RWPE2 (cell line): ENCODE measurements at regions not wholly inside any gene's neighbourhood (a gene's known extent, or its start where the extent isn't known, plus 50 kb on each side); places are given as distances from the start of the nearest gene placed in this dataset.
"Not testable (repeated sequence)": the region's sequence is repeated elsewhere in the genome, so short reads cannot be mapped to it uniquely, and the experiment has no call there.

Experiments
- ATAC-seq: fragments of 200-7000 bp; cut with Tn5 transposase; 3 replicates; pipeline ENCODE4 v1.9.1; 2021; ENCODE audit warnings: low read depth
- DNase-seq: peaks from one replicate; pipeline ENCODE4 v3.0.0-alpha.2; 2020; ENCODE audit warnings: low spot score
- H3K27ac ChIP-seq: fragments of 450-650 bp; 2 replicates; pipeline ENCODE4 v1.5.1; 2017; ENCODE audit warnings: mild to moderate bottlenecking; ENCODE audit not compliant: poor library complexity, severe bottlenecking
- H3K27me3 ChIP-seq: fragments of 250-450 bp; sonication (Bioruptor Pico); 2 replicates; pipeline ENCODE4 v1.5.1; 2021; ENCODE audit warnings: mild to moderate bottlenecking, moderate library complexity; ENCODE audit not compliant: insufficient read depth, poor library complexity, severe bottlenecking
- H3K36me3 ChIP-seq: fragments of 250-450 bp; sonication (Bioruptor Pico); 2 replicates; pipeline ENCODE4 v1.5.1; 2020; ENCODE audit warnings: low read depth, mild to moderate bottlenecking, moderate library complexity
- H3K4me1 ChIP-seq: fragments of 250-450 bp; sonication (Bioruptor Pico); 2 replicates; pipeline ENCODE4 v1.5.1; 2021; ENCODE audit warnings: mild to moderate bottlenecking, moderate library complexity; ENCODE audit not compliant: insufficient read depth, poor library complexity, severe bottlenecking
- H3K4me3 ChIP-seq: fragments of 250-450 bp; sonication (Bioruptor Pico); 2 replicates; pipeline ENCODE4 v1.5.1; 2021; ENCODE audit warnings: mild to moderate bottlenecking, moderate library complexity; ENCODE audit not compliant: severe bottlenecking
- H3K9me3 ChIP-seq: fragments of 250-450 bp; sonication (Bioruptor Pico); 2 replicates; pipeline ENCODE4 v1.5.1; 2021; ENCODE audit warnings: mild to moderate bottlenecking, moderate library complexity; ENCODE audit not compliant: severe bottlenecking
- CTCF ChIP-seq: fragments of 450-650 bp; IDR thresholded peaks from one replicate; pipeline ENCODE4 v1.5.1; 2017; ENCODE audit warnings: mild to moderate bottlenecking, moderate library complexity; ENCODE audit not compliant: poor library complexity, severe bottlenecking

GRCh38 chr9:78704153-78704552, 407.2 kb downstream of the PSAT1 start:
- not testable (repeated sequence) for ATAC-seq, H3K27ac ChIP-seq, H3K9me3 ChIP-seq, H3K36me3 ChIP-seq, H3K4me3 ChIP-seq, H3K27me3 ChIP-seq, H3K4me1 ChIP-seq, DNase-seq
- TF ChIP-seq CTCF = peak; percentile 16

- Histone ChIP-seq H3K9me3 (no peaks in the 10 kb centered on the region), H3K27me3 (no peaks in the 10 kb centered on the region), H3K4me1 (peaks cover 5% of the 10 kb centered on the region), H3K4me3 (no peak overlapping the region), H3K36me3 (no peaks in the 10 kb centered on the region), H3K27ac (peak overlapping the region; percentile 63)
- DNase-seq = no peak
- no peak for ATAC-seq
- TF ChIP-seq CTCF = no peak
These were observed 410.2 kb downstream of the PSAT1 start for GRCh38 chr9:78707080-78707479.

- no peaks in the 10 kb centered on the region for H3K27me3 ChIP-seq
- DNase-seq (no peak), ATAC-seq (peak; percentile 54; the same call in 1 of the 3 replicates)
- H3K36me3 ChIP-seq = no peaks in the 10 kb centered on the region
- H3K27ac ChIP-seq = peak overlapping the region; percentile 63
- no peak overlapping the region for H3K4me3 ChIP-seq
- peaks cover 5% of the 10 kb centered on the region for H3K4me1 ChIP-seq
- no peaks in the 10 kb centered on the region for H3K9me3 ChIP-seq
- no peak for TF ChIP-seq CTCF
These were observed 410.6 kb downstream of the PSAT1 start for GRCh38 chr9:78707481-78707991.

- H3K4me3 ChIP-seq = no peak overlapping the region
- no peaks in the 10 kb centered on the region for H3K4me1 ChIP-seq
- no peak for DNase-seq
- no peak overlapping the region for H3K27ac ChIP-seq
- TF ChIP-seq CTCF = no peak
- H3K9me3 ChIP-seq = no peaks in the 10 kb centered on the region
- no peaks in the 10 kb centered on the region for H3K27me3 ChIP-seq
- no peaks in the 10 kb centered on the region for H3K36me3 ChIP-seq
- ATAC-seq = no peak
These were observed 416.1 kb downstream of the PSAT1 start for GRCh38 chr9:78712903-78713613.

GRCh38 chr9:78713614-78714405, 416.9 kb downstream of the PSAT1 start:
- H3K27me3 ChIP-seq = no peaks in the 10 kb centered on the region
- H3K36me3 ChIP-seq = no peaks in the 10 kb centered on the region
- no peak overlapping the region for H3K4me3 ChIP-seq
- no peak for TF ChIP-seq CTCF
- no peak overlapping the region for H3K27ac ChIP-seq
- DNase-seq (no peak), ATAC-seq (no peak)
- no peaks in the 10 kb centered on the region for H3K4me1 ChIP-seq
- no peaks in the 10 kb centered on the region for H3K9me3 ChIP-seq
